SKM-1 treated with dmso at 0.1 percent for 144 hours (cell line): ENCODE measurements at regions not wholly inside any gene's neighbourhood (a gene's known extent, or its start where the extent isn't known, plus 50 kb on each side); places are given as distances from the start of the nearest gene placed in this dataset.

Source experiments
- DNase-seq: peaks from one replicate; lab custom pipeline; 2025; ENCODE audit not compliant: unreplicated experiment; lab: John Stamatoyannopoulos, UW

GRCh38 chr11:16441461-16441860 lies 85.1 kb upstream of the SOX6 start:
- no peak for DNase-seq

- no peak for DNase-seq
Observed at GRCh38 chr11:16440136-16440535, 83.8 kb upstream of the SOX6 start.

GRCh38 chr11:16434036-16434435 lies 77.7 kb upstream of the SOX6 start:
- DNase-seq = no peak

- DNase-seq = no peak
Observed at GRCh38 chr11:16430674-16431073, 74.3 kb upstream of the SOX6 start.

GRCh38 chr11:16421826-16422225 lies 65.5 kb upstream of the SOX6 start:
- no peak for DNase-seq

GRCh38 chr11:16418428-16419097 lies 62.2 kb upstream of the SOX6 start:
- DNase-seq = no peak

GRCh38 chr11:16412525-16413172 lies 56.3 kb upstream of the SOX6 start:
- no peak for DNase-seq

GRCh38 chr11:16410479-16410878 lies 54.1 kb upstream of the SOX6 start:
- no peak for DNase-seq

GRCh38 chr11:16408619-16409018 lies 52.3 kb upstream of the SOX6 start:
- no peak for DNase-seq

- DNase-seq = no peak
Observed at GRCh38 chr11:16406226-16406625, 49.9 kb upstream of the SOX6 start.
